ENCODE measurements at regions not wholly inside any gene's neighbourhood (a gene's known extent, or its start where the extent isn't known, plus 50 kb on each side); places are given as distances from the start of the nearest gene placed in this dataset.
A peak's percentile ranks its signal among the peaks of the same experiment; 100 is the strongest.

- Histone ChIP-seq H3K9me3 (ENCODE audit: insufficient read depth, low read length) (no peaks in the 10 kb centered on the region), H3K27me3 (ENCODE audit: low read depth, low read length) (no peaks in the 10 kb centered on the region), H3K36me3 (replicated peaks; ENCODE audit: low read depth, low read length) (no peaks in the 10 kb centered on the region), H3K27ac (ENCODE audit: low read length) (no peak overlapping the region), H3K79me2 (ENCODE audit: low read length) (no peaks in the 10 kb centered on the region), H3K9ac (ENCODE audit: low read length) (no peak overlapping the region), H3K4me2 (ENCODE audit: low read length) (peak overlapping the region; percentile 6), H2AFZ (ENCODE audit: low read depth, low read length) (no peak overlapping the region), H3K4me3 (ENCODE audit: low read length) (no peak overlapping the region), H3K4me1 (ENCODE audit: low read length) (peaks cover 11% of the 10 kb centered on the region), H4K20me1 (ENCODE audit: insufficient read depth, low read length) (no peaks in the 10 kb centered on the region)
- TF ChIP-seq CTCF (IDR thresholded peaks at IDR 0.05; ENCODE audit: low read depth, low read length), result no peak
- no peak for TF ChIP-seq EZH2phosphoT487 (IDR thresholded peaks at IDR 0.05; ENCODE audit: low read depth)
Observed at GRCh38 chr3:154971771-154972326, 108.3 kb upstream of the MME start.

GRCh38 chr3:154971341-154971740 lies 108.8 kb upstream of the MME start:
- peak overlapping the region; percentile 6 for H3K4me2 ChIP-seq (ENCODE audit: low read length)
- no peaks in the 10 kb centered on the region for H3K36me3 ChIP-seq (replicated peaks; ENCODE audit: low read depth, low read length)
- H4K20me1 ChIP-seq (ENCODE audit: insufficient read depth, low read length), result no peaks in the 10 kb centered on the region
- H3K4me1 ChIP-seq (ENCODE audit: low read length), result peaks cover 11% of the 10 kb centered on the region
- no peak overlapping the region for H3K9ac ChIP-seq (ENCODE audit: low read length)
- no peak overlapping the region for H2AFZ ChIP-seq (ENCODE audit: low read depth, low read length)
- H3K79me2 ChIP-seq (ENCODE audit: low read length), result no peaks in the 10 kb centered on the region
- no peak overlapping the region for H3K4me3 ChIP-seq (ENCODE audit: low read length)
- TF ChIP-seq EZH2phosphoT487 (IDR thresholded peaks at IDR 0.05; ENCODE audit: low read depth), result no peak
- H3K27me3 ChIP-seq (ENCODE audit: low read depth, low read length), result no peaks in the 10 kb centered on the region
- no peaks in the 10 kb centered on the region for H3K9me3 ChIP-seq (ENCODE audit: insufficient read depth, low read length)
- H3K27ac ChIP-seq (ENCODE audit: low read length), result no peak overlapping the region

GRCh38 chr3:154970797-154971196 lies 109.3 kb upstream of the MME start:
- Histone ChIP-seq H3K27ac (ENCODE audit: low read length) (no peak overlapping the region), H3K36me3 (replicated peaks; ENCODE audit: low read depth, low read length) (no peaks in the 10 kb centered on the region), H2AFZ (ENCODE audit: low read depth, low read length) (no peak overlapping the region), H3K9me3 (ENCODE audit: insufficient read depth, low read length) (no peaks in the 10 kb centered on the region), H3K9ac (ENCODE audit: low read length) (no peak overlapping the region), H3K27me3 (ENCODE audit: low read depth, low read length) (no peaks in the 10 kb centered on the region), H4K20me1 (ENCODE audit: insufficient read depth, low read length) (no peaks in the 10 kb centered on the region), H3K4me2 (ENCODE audit: low read length) (no peak overlapping the region), H3K4me3 (ENCODE audit: low read length) (no peak overlapping the region), H3K79me2 (ENCODE audit: low read length) (no peaks in the 10 kb centered on the region), H3K4me1 (ENCODE audit: low read length) (peaks cover 11% of the 10 kb centered on the region)
- TF ChIP-seq EZH2phosphoT487 (IDR thresholded peaks at IDR 0.05; ENCODE audit: low read depth), result no peak
- no peak for TF ChIP-seq CTCF (IDR thresholded peaks at IDR 0.05; ENCODE audit: low read depth, low read length)

- Histone ChIP-seq H3K4me3 (ENCODE audit: low read length) (no peak overlapping the region), H4K20me1 (ENCODE audit: insufficient read depth, low read length) (no peaks in the 10 kb centered on the region), H3K4me1 (ENCODE audit: low read length) (peaks cover 11% of the 10 kb centered on the region), H2AFZ (ENCODE audit: low read depth, low read length) (no peak overlapping the region), H3K79me2 (ENCODE audit: low read length) (no peaks in the 10 kb centered on the region), H3K9me3 (ENCODE audit: insufficient read depth, low read length) (no peaks in the 10 kb centered on the region), H3K27ac (ENCODE audit: low read length) (no peak overlapping the region), H3K36me3 (replicated peaks; ENCODE audit: low read depth, low read length) (no peaks in the 10 kb centered on the region), H3K9ac (ENCODE audit: low read length) (no peak overlapping the region), H3K27me3 (ENCODE audit: low read depth, low read length) (no peaks in the 10 kb centered on the region), H3K4me2 (ENCODE audit: low read length) (no peak overlapping the region)
- no peak for TF ChIP-seq EZH2phosphoT487 (IDR thresholded peaks at IDR 0.05; ENCODE audit: low read depth)
- no peak for TF ChIP-seq CTCF (IDR thresholded peaks at IDR 0.05; ENCODE audit: low read depth, low read length)
Observed at GRCh38 chr3:154969366-154969765, 110.8 kb upstream of the MME start.
